ENCODE measurements at regions not wholly inside any gene's neighbourhood (a gene's known extent, or its start where the extent isn't known, plus 50 kb on each side); places are given as distances from the start of the nearest gene placed in this dataset.

DNA sequence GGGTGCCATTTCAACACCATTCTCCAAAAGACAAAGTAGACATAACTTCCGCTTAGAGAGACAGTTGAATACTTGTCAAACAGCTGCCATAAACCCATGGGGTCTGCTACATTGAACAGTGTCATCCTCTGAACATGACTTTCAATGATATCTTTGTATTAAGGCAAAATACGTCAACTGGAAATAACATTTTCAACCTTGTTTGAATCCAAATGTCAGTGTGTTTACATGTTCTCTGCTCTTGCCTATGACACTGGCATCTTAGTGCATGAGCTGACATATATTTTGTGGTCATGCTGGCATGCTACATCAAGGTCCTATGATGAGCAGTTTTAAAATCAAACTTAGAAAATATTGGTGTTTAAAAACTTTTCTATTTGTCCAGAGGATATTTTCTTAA, 1548.1 kb upstream of the LRRTM1 start:
- TF ChIP-seq, protein P1, sequence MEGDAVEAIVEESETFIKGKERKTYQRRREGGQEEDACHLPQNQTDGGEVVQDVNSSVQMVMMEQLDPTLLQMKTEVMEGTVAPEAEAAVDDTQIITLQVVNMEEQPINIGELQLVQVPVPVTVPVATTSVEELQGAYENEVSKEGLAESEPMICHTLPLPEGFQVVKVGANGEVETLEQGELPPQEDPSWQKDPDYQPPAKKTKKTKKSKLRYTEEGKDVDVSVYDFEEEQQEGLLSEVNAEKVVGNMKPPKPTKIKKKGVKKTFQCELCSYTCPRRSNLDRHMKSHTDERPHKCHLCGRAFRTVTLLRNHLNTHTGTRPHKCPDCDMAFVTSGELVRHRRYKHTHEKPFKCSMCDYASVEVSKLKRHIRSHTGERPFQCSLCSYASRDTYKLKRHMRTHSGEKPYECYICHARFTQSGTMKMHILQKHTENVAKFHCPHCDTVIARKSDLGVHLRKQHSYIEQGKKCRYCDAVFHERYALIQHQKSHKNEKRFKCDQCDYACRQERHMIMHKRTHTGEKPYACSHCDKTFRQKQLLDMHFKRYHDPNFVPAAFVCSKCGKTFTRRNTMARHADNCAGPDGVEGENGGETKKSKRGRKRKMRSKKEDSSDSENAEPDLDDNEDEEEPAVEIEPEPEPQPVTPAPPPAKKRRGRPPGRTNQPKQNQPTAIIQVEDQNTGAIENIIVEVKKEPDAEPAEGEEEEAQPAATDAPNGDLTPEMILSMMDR (conservative IDR thresholded peaks at IDR 0.05 in 1 of 2, IDR thresholded peaks at IDR 0.05 in 1 of 2; ENCODE audit: low read depth in 1 of 2, low read length in 2 of 2): no peak
- no peak for TF ChIP-seq EZH2 (IDR thresholded peaks at IDR 0.05; ENCODE audit: low read length, missing control alignments)

All from fibroblast of lung (primary cell).